HuH-7.5 (cell line): ENCODE measurements at regions not wholly inside any gene's neighbourhood (a gene's known extent, or its start where the extent isn't known, plus 50 kb on each side); places are given as distances from the start of the nearest gene placed in this dataset.
"Not testable (repeated sequence)": the region's sequence is repeated elsewhere in the genome, so short reads cannot be mapped to it uniquely, and the experiment has no call there.

ENCODE experiments used
- DNase-seq: peaks from one replicate; pipeline ENCODE4 v3.0.0; 2011; ENCODE audit warnings: low spot score

GRCh38 chr14:105710119-105711043 lies 184.0 kb downstream of the TMEM121 start:
- DNase-seq = no peak

GRCh38 chr14:105711044-105711620 lies 184.7 kb downstream of the TMEM121 start:
- DNase-seq = no peak

- DNase-seq = no peak
These were observed 185.6 kb downstream of the TMEM121 start for GRCh38 chr14:105711841-105712460.

- not testable (repeated sequence) for DNase-seq
These were observed 186.3 kb downstream of the TMEM121 start for GRCh38 chr14:105712670-105713069.

GRCh38 chr14:105713160-105713559 lies 186.8 kb downstream of the TMEM121 start:
- not testable (repeated sequence) for DNase-seq

GRCh38 chr14:105713836-105714235 lies 187.5 kb downstream of the TMEM121 start:
- not testable (repeated sequence) for DNase-seq

- not testable (repeated sequence) for DNase-seq
These were observed 192.4 kb downstream of the TMEM121 start for GRCh38 chr14:105718787-105719186.

GRCh38 chr14:105720106-105720505 lies 193.7 kb downstream of the TMEM121 start:
- DNase-seq = not testable (repeated sequence)

- DNase-seq = not testable (repeated sequence)
These were observed 194.6 kb downstream of the TMEM121 start for GRCh38 chr14:105720852-105721601.

- not testable (repeated sequence) for DNase-seq
These were observed 195.2 kb downstream of the TMEM121 start for GRCh38 chr14:105721602-105721970.

GRCh38 chr14:105721996-105722709 lies 195.8 kb downstream of the TMEM121 start:
- DNase-seq = not testable (repeated sequence)

GRCh38 chr14:105723271-105723670 lies 196.9 kb downstream of the TMEM121 start:
- not testable (repeated sequence) for DNase-seq

- DNase-seq = not testable (repeated sequence)
These were observed 197.4 kb downstream of the TMEM121 start for GRCh38 chr14:105723776-105724175.

- not testable (repeated sequence) for DNase-seq
These were observed 203.5 kb downstream of the TMEM121 start for GRCh38 chr14:105729825-105730368.

- not testable (repeated sequence) for DNase-seq
These were observed 204.3 kb downstream of the TMEM121 start for GRCh38 chr14:105730731-105731130.

GRCh38 chr14:105731221-105731985 lies 205.0 kb downstream of the TMEM121 start:
- DNase-seq = not testable (repeated sequence)

GRCh38 chr14:105733081-105734065 lies 207.0 kb downstream of the TMEM121 start:
- no peak for DNase-seq

- DNase-seq = not testable (repeated sequence)
These were observed 207.9 kb downstream of the TMEM121 start for GRCh38 chr14:105734241-105734640.

GRCh38 chr14:105736331-105736730 lies 209.9 kb downstream of the TMEM121 start:
- not testable (repeated sequence) for DNase-seq
